Fibroblast of the conjunctiva (primary cell): ENCODE measurements at regions not wholly inside any gene's neighbourhood (a gene's known extent, or its start where the extent isn't known, plus 50 kb on each side); places are given as distances from the start of the nearest gene placed in this dataset.
"Not testable (repeated sequence)": the region's sequence is repeated elsewhere in the genome, so short reads cannot be mapped to it uniquely, and the experiment has no call there.

ENCODE experiments used
- DNase-seq: peaks from one replicate; pipeline ENCODE4 v3.0.0-alpha.2; 2010; ENCODE audit warnings: low read depth

DNA sequence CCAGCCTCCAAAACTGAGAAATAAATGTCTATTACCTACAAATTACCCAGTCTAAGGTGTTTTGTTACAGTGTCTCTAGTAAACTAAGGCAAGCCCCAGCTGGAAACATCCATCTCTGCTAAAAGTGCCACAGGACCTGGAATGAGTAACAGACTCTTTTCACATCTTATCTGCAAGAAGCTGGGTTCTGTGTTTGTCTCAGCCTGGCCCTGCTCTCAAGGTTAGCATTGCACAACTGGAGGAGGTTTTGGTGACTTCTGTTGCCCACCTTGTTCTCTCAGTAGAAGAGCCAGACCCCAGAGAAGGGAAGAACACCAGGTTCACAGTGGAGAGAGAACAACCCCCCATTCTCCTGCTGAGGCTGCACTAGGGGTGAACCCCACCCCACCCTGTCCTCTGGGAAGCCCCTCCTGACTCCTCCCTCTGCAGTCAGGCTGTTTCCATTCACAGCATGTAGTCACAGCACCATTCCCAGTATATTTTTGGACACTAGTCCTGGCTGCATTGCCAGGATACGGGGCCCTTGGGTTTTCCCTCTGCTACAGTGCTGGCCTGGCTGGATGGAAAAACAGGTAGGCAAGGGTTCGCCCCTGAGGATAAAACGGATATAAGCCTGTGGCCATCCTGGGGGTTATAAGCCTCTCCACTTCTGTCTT, 280.0 kb downstream of the BCL2L11 start:
- not testable (repeated sequence) for DNase-seq

DNA sequence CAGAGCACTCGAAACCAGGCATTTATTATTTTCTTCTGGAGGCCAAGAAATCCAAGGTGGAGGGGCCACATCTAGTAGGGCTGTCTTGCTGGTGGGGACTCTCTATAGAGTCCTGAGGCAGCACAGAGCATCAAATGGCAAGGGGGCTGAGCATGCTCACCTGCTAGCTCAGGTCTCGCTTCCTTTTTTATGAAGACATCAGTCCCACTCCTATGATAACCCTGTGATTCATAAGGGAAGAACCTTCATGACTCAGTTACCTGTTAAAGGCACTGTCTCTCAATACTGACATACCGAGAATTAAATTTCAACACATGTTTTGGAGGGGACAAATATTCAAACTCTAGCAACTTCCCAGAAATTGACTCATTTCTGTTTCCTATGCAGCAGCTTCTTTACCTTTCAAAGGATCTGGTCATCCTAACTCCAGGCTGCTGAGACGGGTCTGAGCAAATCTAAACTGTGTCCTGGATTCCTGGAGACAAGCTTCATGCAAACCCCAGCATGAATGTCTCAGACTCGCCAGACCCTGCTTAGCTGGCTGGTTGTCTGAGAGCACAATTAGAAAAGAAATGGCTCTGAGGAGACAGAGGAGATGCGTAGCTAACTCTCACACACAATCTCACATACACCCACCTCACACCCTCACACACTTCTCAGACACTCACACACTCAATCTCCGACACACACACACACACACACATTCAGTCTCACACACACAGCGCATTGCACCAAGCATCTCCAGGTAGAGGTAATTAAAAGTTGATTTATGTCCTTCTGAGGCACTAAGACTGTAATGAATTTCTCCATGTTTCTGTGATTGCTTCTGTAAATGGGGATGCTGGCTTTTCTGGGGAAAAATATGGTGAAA, 280.8 kb downstream of the BCL2L11 start:
- DNase-seq: not testable (repeated sequence)

DNA sequence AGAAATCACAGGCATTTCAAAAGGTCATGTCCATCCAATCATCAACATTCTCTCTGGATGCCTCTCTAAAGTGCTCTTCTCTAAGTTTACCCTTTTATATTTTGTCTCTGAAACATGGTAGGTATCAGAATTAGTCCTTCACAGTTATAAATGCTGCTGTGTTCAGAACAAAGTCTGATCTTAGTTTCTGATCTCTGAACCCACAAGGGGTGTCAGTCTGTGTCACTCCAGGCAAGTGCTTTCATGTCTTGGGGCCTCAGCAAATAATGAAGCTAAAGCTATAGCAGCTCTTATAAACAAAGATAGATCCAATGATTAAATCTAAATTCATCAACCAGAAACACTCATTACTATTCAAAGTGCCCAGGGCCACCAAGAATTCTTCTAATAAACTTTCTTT, 281.7 kb downstream of the BCL2L11 start:
- not testable (repeated sequence) for DNase-seq

DNA sequence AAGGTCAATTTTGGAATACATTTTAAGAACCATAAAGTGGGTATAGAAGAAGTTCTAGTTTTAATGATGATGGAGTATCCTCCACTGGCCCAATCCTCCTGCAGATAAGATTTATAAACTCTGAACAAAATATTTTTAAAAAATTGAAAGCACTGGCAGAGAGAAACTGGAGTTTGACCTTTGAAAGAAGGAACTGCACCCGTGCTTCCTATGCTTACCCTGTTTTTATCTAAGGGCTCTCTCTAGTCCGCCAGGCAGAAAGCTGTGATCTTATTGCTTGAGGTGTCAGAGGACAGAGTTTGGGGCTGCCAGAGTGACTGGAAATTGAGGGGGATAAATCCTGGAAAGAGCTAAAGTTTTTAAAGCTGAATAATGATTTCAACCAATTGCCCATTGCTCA, 282.6 kb downstream of the BCL2L11 start:
- DNase-seq: not testable (repeated sequence)

DNA sequence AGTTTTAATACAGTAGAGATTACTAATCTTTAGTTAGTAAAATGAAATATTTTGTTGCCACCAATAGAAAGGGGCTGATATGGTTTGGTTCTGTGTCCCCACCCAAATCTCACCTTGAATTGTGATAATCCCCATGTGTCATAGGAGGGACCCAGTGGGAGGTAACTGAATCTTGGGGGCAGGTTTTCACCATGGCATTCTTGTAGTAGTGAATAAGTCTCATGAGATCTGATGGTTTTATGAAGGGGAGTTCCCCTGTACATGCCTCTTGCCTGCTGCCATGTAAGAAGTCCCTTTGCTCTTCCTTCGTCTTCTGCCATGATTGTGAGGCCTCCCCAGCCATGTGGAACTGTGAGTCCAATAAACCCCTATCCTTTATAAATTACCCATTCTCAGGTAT, 285.9 kb downstream of the BCL2L11 start:
- DNase-seq: not testable (repeated sequence)

DNA sequence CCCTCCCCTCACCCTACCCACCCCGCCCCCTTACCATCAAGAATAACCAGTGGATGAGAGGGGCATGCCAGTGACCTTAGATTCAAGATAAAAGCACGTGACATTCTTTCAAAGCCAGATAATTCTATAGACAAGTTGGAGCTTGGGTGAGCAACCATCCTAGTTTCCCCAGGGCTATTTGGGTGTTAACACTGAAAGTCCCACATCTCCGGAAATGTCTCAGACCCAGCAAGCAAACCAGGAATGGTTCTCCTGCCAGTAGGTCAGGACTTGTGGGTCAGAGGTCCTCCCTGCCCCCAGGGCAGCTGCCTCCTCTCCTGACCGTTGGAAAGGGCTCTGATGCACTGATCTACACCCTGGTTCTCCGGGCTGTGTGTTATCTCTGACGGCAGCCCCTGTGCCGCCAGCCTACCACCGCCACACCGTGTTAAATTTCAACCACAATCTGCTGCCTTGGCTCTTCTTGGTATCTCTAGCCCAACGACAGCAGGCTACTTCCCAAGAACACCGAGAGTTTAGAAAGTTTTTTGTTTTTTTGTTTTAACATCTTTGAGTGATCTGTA, 287.0 kb downstream of the BCL2L11 start:
- not testable (repeated sequence) for DNase-seq

DNA sequence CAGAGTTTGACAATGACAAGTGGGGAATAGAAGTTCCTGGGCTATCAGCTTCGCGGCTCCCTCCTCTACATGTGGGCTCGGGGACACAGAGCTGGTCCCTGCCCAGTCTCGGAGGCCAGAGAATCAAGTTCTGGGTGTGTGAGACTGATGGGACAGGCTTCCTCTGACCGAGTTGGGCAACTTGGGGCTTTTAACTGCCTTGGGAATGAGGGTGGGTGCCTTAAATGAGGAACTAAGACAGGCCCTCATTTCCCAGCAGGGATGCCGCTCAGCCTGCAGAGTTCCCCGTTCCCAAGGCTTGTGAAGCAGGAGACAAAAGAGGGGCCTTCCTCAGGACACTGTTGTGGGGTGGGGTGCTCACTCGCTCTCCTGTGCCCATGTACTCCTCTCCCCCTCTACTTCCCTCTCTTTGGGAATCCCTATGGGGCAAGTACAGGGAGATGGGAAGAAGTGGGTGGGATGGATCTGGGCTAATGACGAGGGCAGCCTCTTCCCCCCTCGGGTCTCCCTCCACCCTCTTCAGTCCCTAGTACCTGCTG, 290.2 kb downstream of the BCL2L11 start:
- DNase-seq: not testable (repeated sequence)

DNA sequence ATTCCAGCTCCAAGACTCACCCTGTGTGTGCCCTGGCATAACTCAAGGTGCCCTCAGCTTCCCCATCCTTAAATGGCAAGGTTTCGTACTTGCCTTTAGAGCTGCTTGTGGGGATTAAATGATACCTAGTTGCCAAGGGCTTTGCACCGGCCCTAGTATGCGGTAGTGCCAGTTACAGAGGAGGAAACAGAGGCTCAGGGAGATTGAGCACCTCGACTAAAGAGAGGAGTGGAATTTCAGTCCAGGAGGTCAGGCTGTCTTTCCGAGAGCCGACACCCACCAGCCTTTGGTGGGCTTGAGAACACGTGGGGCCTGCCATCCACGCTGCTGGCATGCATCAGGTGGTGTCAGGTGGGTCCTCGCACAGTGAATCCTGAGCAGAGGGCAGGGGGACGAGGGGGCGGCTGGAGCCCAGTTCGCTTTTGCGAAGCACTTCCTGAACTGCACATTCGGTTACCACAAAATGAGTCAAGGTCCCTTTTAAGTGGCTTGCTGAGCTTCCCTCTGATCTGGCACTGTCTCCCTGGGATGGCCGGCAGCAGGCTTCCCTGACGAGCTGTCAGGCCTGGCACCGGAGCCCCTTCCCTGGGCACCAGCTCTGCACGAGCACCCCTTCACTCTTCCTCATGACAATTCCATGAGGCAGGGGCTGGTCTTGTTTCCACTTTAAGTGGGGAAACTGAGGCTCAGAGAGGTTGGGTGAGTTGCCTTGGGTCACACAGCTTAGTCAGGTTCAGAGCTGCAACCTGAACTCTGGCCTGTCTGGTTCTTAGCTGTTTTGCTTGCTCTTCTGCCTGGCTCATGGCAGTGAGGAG, 291.4 kb downstream of the BCL2L11 start:
- not testable (repeated sequence) for DNase-seq

DNA sequence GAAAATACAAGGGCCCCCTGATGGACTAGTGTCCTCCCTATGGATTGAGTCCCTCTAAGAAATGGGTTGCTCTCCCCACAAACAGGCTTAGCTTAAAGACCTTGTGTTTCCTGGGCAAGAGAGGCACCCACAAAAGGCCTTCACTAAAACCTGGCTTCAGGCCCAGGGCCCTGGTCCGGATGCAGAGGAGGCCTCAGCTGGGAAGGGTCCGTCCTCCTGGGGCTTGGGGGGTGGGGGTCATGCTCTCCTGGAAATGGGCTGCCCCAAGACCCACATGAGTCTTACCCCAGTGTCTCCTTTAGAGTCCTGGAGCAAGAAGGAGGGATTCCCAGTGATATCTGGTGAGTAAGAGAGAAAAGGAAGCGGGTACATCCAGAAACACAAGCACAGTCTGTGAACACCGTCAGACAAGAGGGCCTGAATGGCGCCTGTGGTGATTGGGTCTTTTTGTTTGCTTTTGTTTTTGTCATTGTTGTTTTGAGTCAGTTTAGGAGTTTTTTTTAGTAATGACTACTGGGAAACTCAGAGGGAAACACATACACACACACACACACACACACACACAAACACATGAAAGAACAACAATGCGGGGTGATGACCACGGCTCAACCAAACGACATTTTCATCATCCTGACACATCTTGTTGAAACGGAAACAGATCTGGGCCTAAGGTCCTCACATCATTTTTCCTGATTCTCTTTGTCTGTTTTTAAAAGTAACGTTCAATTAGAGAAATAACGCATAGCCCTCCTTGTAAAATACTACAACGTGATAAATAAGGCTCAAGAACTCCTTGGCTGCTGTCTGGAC, 292.3 kb downstream of the BCL2L11 start:
- not testable (repeated sequence) for DNase-seq

DNA sequence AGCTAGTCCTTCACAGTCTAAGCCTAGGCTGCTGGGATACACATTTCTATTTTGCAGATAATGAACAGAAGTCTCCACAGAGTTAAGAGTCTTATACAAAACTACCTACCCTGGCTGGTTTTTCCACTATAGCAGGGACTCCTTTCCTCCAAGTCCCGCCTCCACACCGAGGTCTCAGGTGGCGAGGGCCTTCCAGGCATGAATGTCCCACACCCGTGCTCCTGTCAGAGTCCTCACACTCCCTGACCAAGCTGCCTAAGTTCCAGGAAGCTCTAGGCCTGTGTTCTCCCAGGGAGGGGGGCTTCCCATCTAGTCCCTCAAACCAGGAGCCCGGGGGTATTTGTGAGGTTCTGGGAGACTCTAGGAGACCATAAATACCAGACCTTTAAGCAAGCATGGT, 293.2 kb downstream of the BCL2L11 start:
- DNase-seq: not testable (repeated sequence)

DNA sequence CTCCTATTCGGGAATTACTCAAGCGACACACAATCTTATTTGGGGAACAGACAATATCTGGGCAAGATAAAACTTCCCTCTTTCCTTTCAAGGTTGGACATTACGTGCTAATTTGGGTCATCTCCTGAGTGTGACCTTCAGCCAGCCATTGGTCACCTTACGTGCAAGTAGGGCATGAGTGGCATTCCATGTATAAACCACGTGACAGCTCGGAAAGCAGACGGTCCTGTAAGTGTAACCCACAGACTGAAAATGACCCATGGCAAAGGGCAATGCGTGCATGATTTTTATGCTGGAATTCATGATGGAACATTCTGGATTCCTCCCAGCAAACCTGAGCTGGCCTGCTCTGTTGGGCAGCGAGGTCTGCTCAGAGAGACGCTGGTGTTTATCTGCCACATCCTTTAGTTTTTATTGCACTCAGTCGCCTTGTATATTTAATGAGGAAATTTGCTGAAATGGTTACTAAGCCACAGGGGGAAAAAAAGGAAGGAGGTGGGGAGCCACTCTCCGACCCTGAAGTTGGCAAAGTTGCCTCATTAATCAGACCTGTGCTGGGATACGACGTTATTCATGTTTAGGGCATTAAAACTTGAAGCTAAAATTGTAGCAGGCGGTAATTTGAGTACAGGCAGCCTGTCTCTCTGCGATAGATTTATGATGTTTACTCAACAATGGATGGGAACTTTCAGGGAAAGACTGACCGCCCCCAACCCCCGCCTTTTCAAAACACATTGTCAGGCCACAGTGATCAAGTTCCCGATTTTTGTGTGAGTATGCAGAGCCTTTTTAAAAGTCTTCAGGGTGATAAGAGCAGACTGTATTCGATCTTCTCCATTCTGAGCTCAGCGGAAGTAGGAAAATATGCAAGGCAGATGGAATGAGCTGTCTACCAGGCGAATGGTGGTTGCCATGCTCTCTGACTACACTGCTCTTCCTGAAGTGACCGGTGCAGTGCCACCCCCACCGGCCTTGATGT, 295.3 kb downstream of the BCL2L11 start:
- not testable (repeated sequence) for DNase-seq

DNA sequence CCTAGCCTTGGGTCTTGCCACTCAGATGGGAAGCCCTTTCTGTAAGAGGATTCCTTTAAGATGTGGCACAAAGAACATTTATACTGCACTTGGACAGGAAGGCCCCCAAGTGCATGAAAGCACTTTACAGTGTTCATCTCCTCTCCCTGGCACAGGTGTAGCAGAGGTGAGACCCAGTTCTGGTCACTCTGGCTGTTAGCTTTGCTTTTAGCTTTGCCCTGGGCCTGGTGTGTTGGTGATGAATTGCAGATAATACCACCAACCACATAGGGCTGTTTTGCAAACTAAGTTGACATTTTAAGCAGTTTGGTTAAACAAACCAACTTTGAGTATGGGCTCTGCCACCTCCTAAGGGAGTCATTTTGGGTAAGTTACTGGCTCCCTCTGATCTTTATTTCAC, 296.3 kb downstream of the BCL2L11 start:
- DNase-seq: not testable (repeated sequence)

DNA sequence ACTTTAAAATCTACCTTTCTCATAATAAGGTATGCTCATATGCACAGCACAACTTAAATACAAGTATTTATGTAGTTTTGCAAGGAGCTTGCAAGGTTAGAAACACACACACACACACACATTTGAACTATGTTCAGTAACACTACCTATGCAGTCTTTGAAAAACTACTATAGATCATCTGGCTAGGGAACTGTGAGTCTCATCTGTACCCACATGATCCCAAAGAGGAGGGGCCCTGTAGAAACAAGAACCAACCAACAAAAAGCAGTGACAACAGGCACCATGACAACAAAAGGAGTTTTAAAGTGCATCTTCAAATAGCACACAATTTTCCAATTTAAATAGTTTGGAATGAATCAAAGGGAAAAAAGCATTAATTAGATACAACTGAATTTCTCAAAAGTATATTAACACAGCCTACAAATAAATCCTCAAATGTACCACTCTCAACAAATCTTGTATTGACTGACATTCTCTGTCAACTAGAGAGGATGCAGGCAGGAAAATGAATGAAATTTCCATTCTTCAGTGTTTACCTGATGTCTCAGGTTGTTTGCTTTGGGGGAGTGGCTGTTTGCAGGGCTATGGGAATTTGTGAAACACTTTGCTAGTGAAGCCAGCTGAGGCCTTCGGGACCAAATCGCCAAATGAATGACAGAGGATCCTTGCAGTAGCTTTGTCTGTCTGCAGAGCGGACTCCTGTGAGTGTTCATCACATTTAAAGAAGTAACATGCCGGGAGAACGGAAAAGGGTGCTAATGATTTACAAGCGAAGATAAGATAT, 297.6 kb downstream of the BCL2L11 start:
- not testable (repeated sequence) for DNase-seq

DNA sequence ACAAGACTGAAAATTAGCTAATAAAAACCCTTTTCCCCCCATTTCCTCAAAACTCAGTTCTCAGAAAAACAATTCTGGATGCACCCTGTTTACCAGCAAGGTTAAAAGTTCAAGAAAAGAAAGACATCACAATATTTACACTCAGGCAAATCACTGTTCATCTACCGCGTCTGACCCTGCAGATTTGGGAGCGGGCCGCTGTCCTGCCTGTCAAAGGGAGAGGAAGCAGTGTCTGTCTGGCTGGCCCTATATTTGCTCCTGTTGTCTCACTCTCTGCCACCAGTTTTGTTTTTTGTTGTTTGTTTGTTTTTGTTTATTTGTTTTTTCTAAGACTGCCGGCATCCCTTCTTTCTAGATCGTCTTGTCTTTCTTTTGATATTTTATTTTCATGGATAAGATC, 299.4 kb downstream of the BCL2L11 start:
- DNase-seq: not testable (repeated sequence)

DNA sequence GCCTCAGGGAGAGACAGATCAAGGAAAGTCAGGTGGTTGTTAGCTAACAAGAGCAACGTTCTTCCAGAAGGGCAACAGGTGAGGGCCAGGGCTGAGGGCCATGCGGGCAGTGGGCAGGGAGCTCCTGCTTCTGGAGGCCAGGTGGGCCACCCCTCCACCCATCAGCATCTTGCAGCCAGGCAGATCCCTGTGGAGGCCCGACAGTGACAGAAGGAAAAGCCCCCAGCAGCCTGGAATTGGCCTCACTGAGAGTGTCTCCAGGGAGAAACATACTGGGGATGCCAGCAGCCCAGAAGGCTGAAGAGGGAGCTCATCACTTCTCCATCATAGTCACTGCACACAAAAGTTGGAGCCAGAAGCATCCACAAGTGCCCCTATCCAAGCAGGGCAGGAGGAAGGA, 300.1 kb downstream of the BCL2L11 start:
- not testable (repeated sequence) for DNase-seq

DNA sequence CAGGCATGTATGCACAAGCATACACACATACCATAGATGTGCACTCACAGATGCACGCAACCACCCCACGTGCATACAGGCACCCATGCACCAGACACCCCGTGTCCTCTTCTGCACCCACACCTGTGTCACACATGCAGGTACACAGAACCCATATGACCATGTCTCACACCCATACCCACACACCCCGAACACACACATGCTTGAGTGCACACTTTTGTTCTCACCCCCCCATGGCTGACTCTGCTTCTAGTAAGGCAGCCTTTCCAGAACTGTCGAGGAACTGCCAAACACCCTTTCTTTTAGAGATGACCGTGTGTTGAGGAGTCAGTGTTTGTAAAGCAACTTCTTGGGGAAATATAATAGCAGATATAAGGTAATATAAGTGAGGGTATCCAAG, 301.2 kb downstream of the BCL2L11 start:
- DNase-seq: not testable (repeated sequence)

DNA sequence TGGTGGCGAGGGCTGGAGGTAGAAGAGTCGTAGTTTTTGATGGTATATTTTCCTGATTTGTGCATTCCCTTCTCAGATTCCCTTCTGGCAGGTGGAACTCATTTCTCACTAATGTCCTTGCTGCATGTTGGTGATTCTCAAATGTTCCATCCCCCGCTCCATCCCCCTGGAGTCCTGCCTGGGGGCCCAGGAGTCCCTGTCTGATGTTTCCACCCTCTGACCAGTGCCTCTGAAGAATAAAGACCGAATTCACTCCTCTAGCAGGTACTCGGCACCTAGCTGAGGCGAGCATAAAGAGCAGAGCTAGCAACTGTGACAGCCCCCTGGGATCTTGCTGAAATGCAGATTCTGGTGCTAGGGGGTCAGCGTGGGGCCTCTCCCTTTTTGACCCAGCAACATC, 301.8 kb downstream of the BCL2L11 start:
- not testable (repeated sequence) for DNase-seq

DNA sequence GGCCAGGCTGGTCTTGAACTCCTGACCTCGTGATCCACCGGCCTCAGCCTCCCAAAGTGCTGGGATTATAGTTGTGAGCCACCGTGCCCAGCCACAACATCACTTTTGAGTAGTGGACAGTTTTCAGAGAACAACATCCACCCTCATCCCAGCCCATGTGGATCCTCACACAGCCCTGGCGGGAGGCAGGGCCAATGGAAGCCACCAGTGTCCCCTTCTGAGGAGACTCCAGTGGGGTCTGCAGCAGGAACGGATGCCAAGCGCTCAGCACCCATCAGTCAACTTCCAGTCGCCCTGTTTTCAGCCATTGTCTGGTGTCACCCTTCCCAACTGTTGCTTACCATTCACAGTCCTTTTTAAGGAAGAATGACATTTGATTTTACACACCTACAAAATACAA, 302.5 kb downstream of the BCL2L11 start:
- DNase-seq: not testable (repeated sequence)

DNA sequence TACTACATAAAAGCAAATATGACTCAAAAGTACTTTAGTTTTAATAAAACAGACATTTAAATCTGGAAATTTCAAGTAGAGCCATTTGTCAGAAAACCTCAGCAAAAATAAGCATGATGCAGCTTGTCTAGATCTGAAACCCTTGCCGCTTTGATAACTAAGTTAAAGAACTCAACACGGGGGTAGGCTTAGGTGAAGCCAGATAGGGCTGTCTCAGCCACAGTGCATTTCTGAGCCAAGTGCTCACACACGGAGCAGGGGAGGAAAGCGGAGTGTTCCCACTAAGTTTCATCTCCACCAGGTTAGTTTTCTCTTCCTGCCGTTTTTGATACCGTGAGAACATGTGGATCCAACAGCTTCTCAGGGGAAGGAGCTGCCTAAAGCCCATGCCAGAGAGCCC, 303.5 kb downstream of the BCL2L11 start:
- not testable (repeated sequence) for DNase-seq
